Urothelium cell line (cell line): ENCODE measurements at regions not wholly inside any gene's neighbourhood (a gene's known extent, or its start where the extent isn't known, plus 50 kb on each side); places are given as distances from the start of the nearest gene placed in this dataset.
"Not testable (repeated sequence)": the region's sequence is repeated elsewhere in the genome, so short reads cannot be mapped to it uniquely, and the experiment has no call there.

Source experiments
- DNase-seq: peaks from one replicate; pipeline ENCODE4 v3.0.0; 2011; ENCODE audit warnings: low spot score, mixed read lengths
- FAIRE-seq: peaks from 2 replicates; lab custom pipeline; 2011; peaks lifted over from hg19 to GRCh38; lab: Jason Lieb, UNC

- no peak for FAIRE-seq
Observed at GRCh38 chr14:55973285-55973800, 144.9 kb upstream of the PELI2 start.

GRCh38 chr14:55973911-55974630 is 144.1 kb upstream of the PELI2 start:
- no peak for DNase-seq

More at GRCh38 chr14:55973285-55973800, 144.9 kb upstream of the PELI2 start:
- no peak for DNase-seq

GRCh38 chr14:55975281-55975910 is 142.8 kb upstream of the PELI2 start:
- FAIRE-seq, result no peak
- DNase-seq, result no peak

More at GRCh38 chr14:55973911-55974630, 144.1 kb upstream of the PELI2 start:
- FAIRE-seq, result no peak

GRCh38 chr14:55976219-55976618 is 142.0 kb upstream of the PELI2 start:
- FAIRE-seq, result no peak
- DNase-seq, result no peak

GRCh38 chr14:55976655-55977054 is 141.6 kb upstream of the PELI2 start:
- DNase-seq (no peak), FAIRE-seq (no peak)

- no peak for FAIRE-seq
- no peak for DNase-seq
Observed at GRCh38 chr14:55977392-55978150, 140.6 kb upstream of the PELI2 start.

- FAIRE-seq (no peak), DNase-seq (no peak)
Observed at GRCh38 chr14:55979096-55979495, 139.1 kb upstream of the PELI2 start.

GRCh38 chr14:55979781-55980180 is 138.4 kb upstream of the PELI2 start:
- DNase-seq, result no peak
- no peak for FAIRE-seq

- FAIRE-seq (no peak), DNase-seq (no peak)
Observed at GRCh38 chr14:55980970-55981369, 137.2 kb upstream of the PELI2 start.

- FAIRE-seq, result peak; percentile 40
Observed at GRCh38 chr14:55986069-55986468, 132.1 kb upstream of the PELI2 start.

GRCh38 chr14:56000846-56001245 is 117.4 kb upstream of the PELI2 start:
- no peak for DNase-seq
- no peak for FAIRE-seq

More at GRCh38 chr14:55986069-55986468, 132.1 kb upstream of the PELI2 start:
- no peak for DNase-seq

- DNase-seq (peak; percentile 26), FAIRE-seq (no peak)
Observed at GRCh38 chr14:56002342-56002741, 115.9 kb upstream of the PELI2 start.

- no peak for DNase-seq
- no peak for FAIRE-seq
Observed at GRCh38 chr14:56002876-56003625, 115.2 kb upstream of the PELI2 start.

- no peak for DNase-seq
- FAIRE-seq, result no peak
Observed at GRCh38 chr14:56004323-56004722, 113.9 kb upstream of the PELI2 start.

GRCh38 chr14:56004786-56005185 is 113.4 kb upstream of the PELI2 start:
- DNase-seq, result no peak
- FAIRE-seq, result no peak

GRCh38 chr14:56005191-56006053 is 112.8 kb upstream of the PELI2 start:
- FAIRE-seq (peak; percentile 40), DNase-seq (no peak)

- peak; percentile 17 for FAIRE-seq
- peak; percentile 33 for DNase-seq
Observed at GRCh38 chr14:56007491-56007890, 110.7 kb upstream of the PELI2 start.

- FAIRE-seq, result no peak
- DNase-seq, result no peak
Observed at GRCh38 chr14:56008150-56008549, 110.1 kb upstream of the PELI2 start.

- DNase-seq, result not testable (repeated sequence)
- peak; percentile 79 for FAIRE-seq
Observed at GRCh38 chr14:56008661-56009060, 109.5 kb upstream of the PELI2 start.

- no peak for FAIRE-seq
- DNase-seq, result no peak
Observed at GRCh38 chr14:56023661-56024081, 94.5 kb upstream of the PELI2 start.
